HCT116 (cell line): ENCODE measurements at regions not wholly inside any gene's neighbourhood (a gene's known extent, or its start where the extent isn't known, plus 50 kb on each side); places are given as distances from the start of the nearest gene placed in this dataset.

Experiments
- CEBPB ChIP-seq: IDR thresholded peaks from 2 replicates; pipeline ENCODE4 v1.6.1; 2012; ENCODE audit warnings: low read depth
- EZH2 ChIP-seq: fragments of 200-600 bp; sonication (generic); IDR thresholded peaks from 2 replicates; pipeline ENCODE4 v1.6.1; 2017; ENCODE audit warnings: antibody characterized with exemption, mixed run types
- EZH2phosphoT487 ChIP-seq: fragments of 200-600 bp; IDR thresholded peaks from 2 replicates; pipeline ENCODE4 v1.6.1; 2018; ENCODE audit warnings: antibody characterized with exemption, borderline replicate concordance
- JUND ChIP-seq: IDR thresholded peaks from 2 replicates; pipeline ENCODE4 v1.6.1; 2012
- POLR2A ChIP-seq: IDR thresholded peaks from 2 replicates; pipeline ENCODE4 v1.7.0; 2011; ENCODE audit warnings: borderline replicate concordance; ENCODE audit not compliant: insufficient read depth, insufficient read length; ENCODE audit errors: extremely low read depth
- POLR2AphosphoS5 ChIP-seq: IDR thresholded peaks from 2 replicates; pipeline ENCODE4 v1.6.1; 2011; ENCODE audit warnings: mild to moderate bottlenecking, low read depth, low read length, moderate library complexity
- RAD21 ChIP-seq: IDR thresholded peaks from 2 replicates; pipeline ENCODE4 v1.6.1; 2012; ENCODE audit warnings: low read depth, mild to moderate bottlenecking
- TCF7L2 ChIP-seq: IDR thresholded peaks from 2 replicates; pipeline ENCODE4 v1.7.0; 2011; ENCODE audit warnings: borderline replicate concordance, inconsistent platforms; ENCODE audit not compliant: insufficient read depth, insufficient read length; ENCODE audit errors: extremely low read depth
- YY1 ChIP-seq: IDR thresholded peaks from 2 replicates; pipeline ENCODE4 v1.6.1; 2011; ENCODE audit warnings: low read length, low read depth, moderate library complexity, mild to moderate bottlenecking; ENCODE audit not compliant: insufficient replicate concordance; ENCODE audit errors: extremely low read depth
- ZNF274 ChIP-seq: fragments of 200-500 bp; sonication (Bioruptor generic); IDR thresholded peaks from 2 replicates; pipeline ENCODE4 v1.6.1; 2014; ENCODE audit warnings: mild to moderate bottlenecking, low read depth, low read length, inconsistent platforms
- TF ChIP-seq, protein P1 (sequence below), 3 experiments: fragments of 200-600 bp in 1 of 3; sonication (generic) in 1 of 3; IDR thresholded peaks in 2 of 3; conservative IDR thresholded peaks in 1 of 3; 2 replicates each; pipeline ENCODE4 v1.5.1; 2012 to 2017; ENCODE audit warnings: low read depth in 2 of 3, low read length in 2 of 3, antibody characterized with exemption in 1 of 3, borderline replicate concordance in 1 of 3, control low read depth in 1 of 3, mild to moderate bottlenecking in 1 of 3, mixed read lengths in 1 of 3, mixed run types in 1 of 3, moderate library complexity in 1 of 3; ENCODE audit not compliant: insufficient read depth in 1 of 3
- TF ChIP-seq, protein P2 (sequence below): IDR thresholded peaks from 2 replicates; pipeline ENCODE4 v1.6.1; 2012
- TF ChIP-seq, protein P3 (sequence below): IDR thresholded peaks from 2 replicates; pipeline ENCODE4 v1.6.1; 2012; ENCODE audit warnings: low read depth

DNA sequence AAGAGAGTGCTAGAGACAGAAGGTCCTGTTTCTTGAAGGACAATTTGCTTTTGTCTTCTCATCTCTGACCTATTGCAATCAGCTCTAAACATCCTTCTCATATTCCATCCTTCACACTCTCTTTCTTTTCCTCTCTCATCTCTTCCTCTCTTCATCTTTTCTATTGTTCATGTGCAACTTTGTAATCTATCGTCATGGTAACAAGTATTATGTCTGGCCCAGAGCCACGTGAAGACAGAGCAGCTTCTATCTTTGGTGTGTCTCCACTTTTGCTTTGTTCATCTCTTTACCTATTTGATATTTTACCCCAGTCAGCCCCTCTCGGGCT is 104.9 kb upstream of the ABCB5 start:
- no peak for TF ChIP-seq EZH2
- TF ChIP-seq, protein P1, sequence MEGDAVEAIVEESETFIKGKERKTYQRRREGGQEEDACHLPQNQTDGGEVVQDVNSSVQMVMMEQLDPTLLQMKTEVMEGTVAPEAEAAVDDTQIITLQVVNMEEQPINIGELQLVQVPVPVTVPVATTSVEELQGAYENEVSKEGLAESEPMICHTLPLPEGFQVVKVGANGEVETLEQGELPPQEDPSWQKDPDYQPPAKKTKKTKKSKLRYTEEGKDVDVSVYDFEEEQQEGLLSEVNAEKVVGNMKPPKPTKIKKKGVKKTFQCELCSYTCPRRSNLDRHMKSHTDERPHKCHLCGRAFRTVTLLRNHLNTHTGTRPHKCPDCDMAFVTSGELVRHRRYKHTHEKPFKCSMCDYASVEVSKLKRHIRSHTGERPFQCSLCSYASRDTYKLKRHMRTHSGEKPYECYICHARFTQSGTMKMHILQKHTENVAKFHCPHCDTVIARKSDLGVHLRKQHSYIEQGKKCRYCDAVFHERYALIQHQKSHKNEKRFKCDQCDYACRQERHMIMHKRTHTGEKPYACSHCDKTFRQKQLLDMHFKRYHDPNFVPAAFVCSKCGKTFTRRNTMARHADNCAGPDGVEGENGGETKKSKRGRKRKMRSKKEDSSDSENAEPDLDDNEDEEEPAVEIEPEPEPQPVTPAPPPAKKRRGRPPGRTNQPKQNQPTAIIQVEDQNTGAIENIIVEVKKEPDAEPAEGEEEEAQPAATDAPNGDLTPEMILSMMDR (IDR thresholded peaks at IDR 0.05 in 2 of 3, conservative IDR thresholded peaks at IDR 0.05 in 1 of 3; ENCODE audit: borderline replicate concordance in 1 of 3, insufficient read depth in 1 of 3, low read depth in 2 of 3, low read length in 2 of 3) = no peak
- TF ChIP-seq POLR2A = no peak
- no peak for TF ChIP-seq ZNF274
- TF ChIP-seq, protein P2, sequence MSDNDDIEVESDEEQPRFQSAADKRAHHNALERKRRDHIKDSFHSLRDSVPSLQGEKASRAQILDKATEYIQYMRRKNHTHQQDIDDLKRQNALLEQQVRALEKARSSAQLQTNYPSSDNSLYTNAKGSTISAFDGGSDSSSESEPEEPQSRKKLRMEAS = no peak
- TF ChIP-seq JUND = no peak
- TF ChIP-seq, protein P3, sequence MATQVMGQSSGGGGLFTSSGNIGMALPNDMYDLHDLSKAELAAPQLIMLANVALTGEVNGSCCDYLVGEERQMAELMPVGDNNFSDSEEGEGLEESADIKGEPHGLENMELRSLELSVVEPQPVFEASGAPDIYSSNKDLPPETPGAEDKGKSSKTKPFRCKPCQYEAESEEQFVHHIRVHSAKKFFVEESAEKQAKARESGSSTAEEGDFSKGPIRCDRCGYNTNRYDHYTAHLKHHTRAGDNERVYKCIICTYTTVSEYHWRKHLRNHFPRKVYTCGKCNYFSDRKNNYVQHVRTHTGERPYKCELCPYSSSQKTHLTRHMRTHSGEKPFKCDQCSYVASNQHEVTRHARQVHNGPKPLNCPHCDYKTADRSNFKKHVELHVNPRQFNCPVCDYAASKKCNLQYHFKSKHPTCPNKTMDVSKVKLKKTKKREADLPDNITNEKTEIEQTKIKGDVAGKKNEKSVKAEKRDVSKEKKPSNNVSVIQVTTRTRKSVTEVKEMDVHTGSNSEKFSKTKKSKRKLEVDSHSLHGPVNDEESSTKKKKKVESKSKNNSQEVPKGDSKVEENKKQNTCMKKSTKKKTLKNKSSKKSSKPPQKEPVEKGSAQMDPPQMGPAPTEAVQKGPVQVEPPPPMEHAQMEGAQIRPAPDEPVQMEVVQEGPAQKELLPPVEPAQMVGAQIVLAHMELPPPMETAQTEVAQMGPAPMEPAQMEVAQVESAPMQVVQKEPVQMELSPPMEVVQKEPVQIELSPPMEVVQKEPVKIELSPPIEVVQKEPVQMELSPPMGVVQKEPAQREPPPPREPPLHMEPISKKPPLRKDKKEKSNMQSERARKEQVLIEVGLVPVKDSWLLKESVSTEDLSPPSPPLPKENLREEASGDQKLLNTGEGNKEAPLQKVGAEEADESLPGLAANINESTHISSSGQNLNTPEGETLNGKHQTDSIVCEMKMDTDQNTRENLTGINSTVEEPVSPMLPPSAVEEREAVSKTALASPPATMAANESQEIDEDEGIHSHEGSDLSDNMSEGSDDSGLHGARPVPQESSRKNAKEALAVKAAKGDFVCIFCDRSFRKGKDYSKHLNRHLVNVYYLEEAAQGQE = no peak
- no peak for TF ChIP-seq TCF7L2
- TF ChIP-seq RAD21 = no peak
- no peak for TF ChIP-seq YY1
- TF ChIP-seq POLR2AphosphoS5 = no peak
- TF ChIP-seq CEBPB = no peak
- no peak for TF ChIP-seq EZH2phosphoT487
